GM13977 (cell line): ENCODE measurements at regions not wholly inside any gene's neighbourhood (a gene's known extent, or its start where the extent isn't known, plus 50 kb on each side); places are given as distances from the start of the nearest gene placed in this dataset.
A peak's percentile ranks its signal among the peaks of the same experiment; 100 is the strongest.

Experiments used
- DNase-seq: peaks from one replicate; pipeline ENCODE4 v3.0.0; 2012; ENCODE audit warnings: low spot score
- CTCF ChIP-seq: IDR thresholded peaks from 2 replicates; pipeline ENCODE4 v1.5.1; 2012; ENCODE audit warnings: mild to moderate bottlenecking, control low read depth; ENCODE audit not compliant: insufficient read depth; ENCODE audit errors: extremely low read depth, missing control alignments
- in situ Hi-C: fragments of 300-500 bp; cut with MboI; formaldehyde crosslinking; loops from one replicate; pipeline ENCODE4 v1.12.0; 2022; ENCODE audit warnings: low sequenced_read_pairs, low pct_unique_long_range_greater_than_20kb, mixed read lengths, inconsistent platforms; ENCODE audit not compliant: unreplicated experiment

- in situ Hi-C loops: loop anchor here (25.0 kb wide), 1 partner anchor 255 kb away; no protein-coding TSS in a partner anchor
- TF ChIP-seq CTCF: no peak
- DNase-seq: no peak
Observed at GRCh38 chr7:12056977-12057376, 154.1 kb upstream of the TMEM106B start.

DNA sequence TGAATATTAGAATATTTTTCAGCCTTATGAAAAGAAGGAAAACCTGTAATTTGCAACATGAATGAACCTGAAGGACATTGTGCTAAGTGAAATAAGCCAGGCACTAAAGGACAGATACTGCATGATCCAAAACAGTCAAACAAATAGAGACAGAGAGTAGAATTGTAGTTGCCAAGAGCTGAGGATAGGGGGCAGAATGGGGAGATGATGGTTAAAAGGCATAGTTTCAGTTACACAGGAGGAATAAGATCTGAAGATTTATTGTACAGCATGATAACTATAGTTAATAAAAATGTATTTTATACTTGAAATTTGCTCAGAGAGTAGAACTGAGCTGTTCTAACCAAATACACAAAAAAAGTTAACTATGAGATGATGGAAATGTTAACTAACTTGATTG, 149.0 kb upstream of the TMEM106B start:
- in situ Hi-C loops: loop anchor here (25.0 kb wide), 1 partner anchor 250 kb away; no protein-coding TSS in a partner anchor

DNA sequence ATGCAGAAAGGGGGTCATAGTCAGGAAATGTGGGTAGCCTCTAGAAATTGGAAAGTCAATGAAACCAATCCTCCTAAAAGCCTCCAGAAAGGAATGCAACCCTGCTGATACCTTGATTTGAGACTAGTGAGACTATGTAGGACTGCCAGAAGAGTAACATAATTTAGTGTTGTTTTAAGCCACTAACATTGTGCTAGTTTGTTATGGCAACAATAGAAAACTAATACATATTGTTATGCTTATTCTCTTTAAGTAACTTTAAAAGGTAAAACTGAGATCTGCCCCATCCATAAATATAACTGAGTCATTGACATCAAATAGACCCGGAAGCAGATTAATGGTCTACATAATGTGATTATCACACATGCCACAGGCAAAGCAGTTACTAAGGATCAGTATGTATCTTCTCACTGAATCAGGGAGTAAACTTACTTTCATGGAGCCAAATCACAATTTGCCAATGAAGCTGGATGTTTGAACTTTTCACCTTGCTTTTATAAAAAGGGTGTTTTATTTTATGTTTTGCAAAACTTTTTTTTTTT, 146.4 kb upstream of the TMEM106B start:
- DNase-seq: no peak
- TF ChIP-seq CTCF: no peak
- in situ Hi-C loops: loop anchor here (25.0 kb wide), 1 partner anchor 248 kb away; no protein-coding TSS in a partner anchor

More for the DNA sequence above, 149.0 kb upstream of the TMEM106B start:
- peak; percentile 36 for TF ChIP-seq CTCF
- DNase-seq: no peak

- DNase-seq: no peak
- in situ Hi-C loops: loop anchor here (25.0 kb wide), 1 partner anchor 246 kb away; no protein-coding TSS in a partner anchor
- TF ChIP-seq CTCF: no peak
Observed at GRCh38 chr7:12066004-12066403, 145.1 kb upstream of the TMEM106B start.

DNA sequence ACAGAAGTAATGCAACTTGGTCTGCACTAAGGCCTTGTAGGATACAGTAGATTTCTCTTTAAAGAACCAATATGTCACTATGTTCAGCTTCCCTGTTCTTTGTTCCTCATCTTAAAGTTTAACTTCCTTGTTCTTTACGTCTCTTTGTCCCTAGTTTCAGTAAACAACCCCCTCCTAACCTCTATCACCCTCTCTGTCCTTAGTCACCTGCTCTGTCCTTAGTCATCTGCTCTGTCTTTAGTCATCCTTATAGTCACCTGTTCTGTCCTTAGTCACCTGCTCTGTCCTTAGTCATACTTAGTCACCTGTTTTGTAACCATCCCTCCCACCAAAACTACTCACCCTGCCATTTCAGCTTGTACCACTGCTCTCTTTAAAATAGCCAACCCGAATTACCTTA, 144.6 kb upstream of the TMEM106B start:
- TF ChIP-seq CTCF: no peak
- DNase-seq: no peak
- in situ Hi-C loops: loop anchor here (25.0 kb wide), 1 partner anchor 246 kb away; no protein-coding TSS in a partner anchor

DNA sequence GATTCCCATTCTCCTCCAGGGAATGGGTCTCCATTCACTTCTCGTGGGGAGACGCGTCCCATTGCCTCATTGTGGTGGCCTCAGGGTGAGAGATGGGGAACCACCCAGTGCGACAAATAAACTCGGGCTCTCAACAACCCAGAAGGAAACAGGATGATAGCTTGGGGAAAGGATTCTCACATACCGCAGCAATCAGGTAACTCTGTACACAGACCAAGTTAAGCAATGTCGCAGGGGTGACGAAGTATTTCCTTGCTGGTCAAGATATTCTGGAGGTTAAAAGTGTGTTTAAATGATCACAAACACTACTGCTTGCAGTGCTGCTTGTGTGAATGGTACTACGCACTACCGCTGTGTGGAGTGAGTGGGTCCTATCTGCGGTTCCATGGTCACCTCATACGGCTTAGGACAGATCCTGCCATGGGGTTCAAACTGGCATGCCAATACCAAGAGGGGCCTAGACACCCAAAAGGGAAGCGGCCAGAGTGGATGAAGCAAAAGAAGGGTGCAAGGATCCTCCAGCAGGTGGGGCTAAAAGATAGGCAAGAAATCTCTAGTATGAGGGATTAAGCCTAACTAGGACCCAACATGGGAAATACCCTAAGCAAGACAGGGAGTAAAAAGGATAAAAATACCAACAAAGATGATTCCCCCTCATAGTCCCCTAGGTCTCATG, 143.8 kb upstream of the TMEM106B start:
- TF ChIP-seq CTCF: peak; percentile 71
- in situ Hi-C loops: loop anchor here (25.0 kb wide), 1 partner anchor 245 kb away; no protein-coding TSS in a partner anchor
- DNase-seq: peak; percentile 18
